Neural cell (in vitro differentiated cells): ENCODE measurements at regions not wholly inside any gene's neighbourhood (a gene's known extent, or its start where the extent isn't known, plus 50 kb on each side); places are given as distances from the start of the nearest gene placed in this dataset.

Source experiments
- H2AFZ ChIP-seq: fragments of 200-600, 300-800 bp; sonication (generic), shearing (Covaris generic); 2 replicates; pipeline ENCODE4 v1.6.0; 2014; ENCODE audit warnings: low read depth, mild to moderate bottlenecking, antibody characterized with exemption, low read length, moderate library complexity
- H3F3A ChIP-seq: fragments of 200-600 bp; shearing (Covaris generic); 2 replicates; pipeline ENCODE4 v1.6.1; 2016; ENCODE audit warnings: mild to moderate bottlenecking, moderate library complexity, mixed read lengths, antibody characterized with exemption, low read length; ENCODE audit not compliant: insufficient read depth, poor library complexity, severe bottlenecking
- H3K27ac ChIP-seq: fragments of 200-600, 300-800 bp; sonication (generic), shearing (Covaris generic); 2 replicates; pipeline ENCODE4 v1.5.1; 2014; ENCODE audit warnings: mild to moderate bottlenecking, low read length, moderate library complexity
- H3K27me3 ChIP-seq: fragments of 300-800, 200-600 bp; sonication (generic), shearing (Covaris generic); 2 replicates; pipeline ENCODE4 v1.6.0; 2014; ENCODE audit warnings: mild to moderate bottlenecking, low read depth, low read length, moderate library complexity; ENCODE audit not compliant: insufficient read depth
- H3K36me3 ChIP-seq: fragments of 300-800, 200-600 bp; sonication (generic), shearing (Covaris generic); 2 replicates; pipeline ENCODE4 v1.5.1; 2014; ENCODE audit warnings: mild to moderate bottlenecking, antibody characterized with exemption, low read length, moderate library complexity; ENCODE audit not compliant: insufficient read depth
- H3K4me2 ChIP-seq: fragments of 300-800, 200-600 bp; sonication (generic), shearing (Covaris generic); 2 replicates; pipeline ENCODE4 v1.6.0; 2014; ENCODE audit warnings: mild to moderate bottlenecking, low read length
- H3K4me3 ChIP-seq: fragments of 300-800, 200-600 bp; sonication (generic), shearing (Covaris generic); 2 replicates; pipeline ENCODE4 v1.5.1; 2014; ENCODE audit warnings: mild to moderate bottlenecking, low read length, moderate library complexity
- H3K79me2 ChIP-seq: fragments of 200-600 bp; shearing (Covaris generic); replicated peaks from 2 replicates; pipeline ENCODE4 v1.6.0; 2014; ENCODE audit warnings: mild to moderate bottlenecking, low read length, moderate library complexity; ENCODE audit not compliant: insufficient read depth
- H3K9ac ChIP-seq: fragments of 300-800, 200-600 bp; sonication (generic), shearing (Covaris generic); 2 replicates; pipeline ENCODE4 v1.6.1; 2016; ENCODE audit warnings: mild to moderate bottlenecking, low read length, mixed read lengths
- H3K9me2 ChIP-seq: fragments of 200-600 bp; shearing (Covaris generic); 2 replicates; pipeline ENCODE4 v1.6.1; 2016; ENCODE audit warnings: mild to moderate bottlenecking, low read length, mixed read lengths; ENCODE audit not compliant: insufficient read depth
- H3K9me3 ChIP-seq: fragments of 200-600, 300-800 bp; sonication (generic), shearing (Covaris generic); 2 replicates; pipeline ENCODE4 v1.6.1; 2016; ENCODE audit warnings: mild to moderate bottlenecking, mixed run types, low read length, moderate library complexity, mixed read lengths
- H4K20me1 ChIP-seq: fragments of 200-600 bp; shearing (Covaris generic); 2 replicates; pipeline ENCODE4 v1.6.1; 2016; ENCODE audit warnings: mild to moderate bottlenecking, mixed run types; ENCODE audit not compliant: insufficient read depth
- EP300 ChIP-seq: fragments of 450-650 bp; conservative IDR thresholded peaks from 2 replicates; pipeline ENCODE4 v1.6.1; 2014; ENCODE audit warnings: antibody characterized with exemption, mild to moderate bottlenecking, moderate library complexity; ENCODE audit not compliant: poor library complexity, severe bottlenecking
- EZH2 ChIP-seq: fragments of 200-600, 300-800 bp; shearing (Covaris generic), sonication (generic); IDR thresholded peaks from 2 replicates; pipeline ENCODE4 v1.6.1; 2014; ENCODE audit warnings: antibody characterized with exemption, low read length, borderline replicate concordance, mild to moderate bottlenecking; ENCODE audit not compliant: insufficient read depth, poor library complexity, severe bottlenecking
- MXI1 ChIP-seq: fragments of 450-650 bp; conservative IDR thresholded peaks from 2 replicates; pipeline ENCODE4 v1.6.1; 2014; ENCODE audit warnings: antibody characterized with exemption, mild to moderate bottlenecking; ENCODE audit not compliant: poor library complexity, severe bottlenecking
- POLR2AphosphoS5 ChIP-seq: IDR thresholded peaks from 2 replicates; pipeline ENCODE4 v1.6.1; 2012
- RAD21 ChIP-seq: fragments of 450-650 bp; conservative IDR thresholded peaks from 2 replicates; pipeline ENCODE4 v1.6.1; 2014; ENCODE audit warnings: antibody characterized with exemption, mild to moderate bottlenecking, moderate library complexity
- SMC3 ChIP-seq: fragments of 450-650 bp; conservative IDR thresholded peaks from 2 replicates; pipeline ENCODE4 v1.6.1; 2014; ENCODE audit warnings: antibody characterized with exemption, mild to moderate bottlenecking, moderate library complexity; ENCODE audit not compliant: poor library complexity
- TAF1 ChIP-seq: IDR thresholded peaks from 2 replicates; pipeline ENCODE4 v1.6.1; 2012; ENCODE audit warnings: low read depth
- TF ChIP-seq, protein P1 (sequence below): IDR thresholded peaks from 2 replicates; pipeline ENCODE4 v1.6.1; 2012; ENCODE audit warnings: borderline replicate concordance
- TF ChIP-seq, protein P2 (sequence below): fragments of 450-650 bp; IDR thresholded peaks from 2 replicates; pipeline ENCODE4 v1.5.1; 2014; ENCODE audit warnings: antibody characterized with exemption, mild to moderate bottlenecking, moderate library complexity; ENCODE audit not compliant: poor library complexity, severe bottlenecking

DNA sequence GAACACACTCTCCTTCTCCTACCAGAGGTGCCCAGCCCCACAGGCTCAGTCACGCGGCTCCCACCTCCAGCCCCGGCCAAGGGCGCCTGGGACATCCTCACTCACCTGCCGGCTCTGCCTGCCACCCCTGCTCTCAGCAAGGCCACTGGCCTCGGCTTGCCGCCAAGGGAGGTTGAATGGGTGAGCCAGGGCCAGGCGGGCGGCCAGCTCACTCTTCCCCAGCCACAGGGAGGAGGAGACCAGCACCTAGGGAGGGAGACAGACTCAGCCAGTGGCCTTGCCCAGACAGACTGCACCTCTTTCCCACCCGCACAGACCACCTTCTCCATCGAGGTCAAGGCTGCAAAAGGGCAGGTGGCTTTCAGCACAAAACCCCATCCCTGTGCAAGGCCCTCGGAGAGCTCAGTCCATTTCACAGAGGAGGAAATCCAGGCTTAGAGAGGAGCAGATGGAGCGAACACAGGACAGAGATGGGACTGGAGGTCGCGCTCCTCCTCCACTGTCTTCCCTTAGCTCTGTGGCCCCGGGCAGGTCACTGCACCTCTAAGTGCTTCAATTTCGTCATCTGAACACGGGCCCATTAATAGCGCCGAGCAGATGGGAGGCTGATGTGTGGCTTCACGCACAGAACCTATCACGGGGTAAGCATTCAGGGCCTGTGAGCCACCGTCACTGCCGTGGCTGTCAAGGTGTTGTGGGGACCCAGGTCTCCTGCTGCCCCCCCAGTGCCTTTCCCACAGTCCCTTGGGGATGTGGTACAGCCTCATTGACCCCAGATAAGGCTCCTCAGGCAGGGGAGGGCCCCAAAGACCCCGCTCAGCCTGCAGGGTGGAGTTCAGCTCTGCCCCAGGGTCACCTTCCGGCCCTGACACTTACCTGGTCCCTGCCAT lies 56.1 kb downstream of the RMI2 start:
- Histone ChIP-seq H3K4me2 (no peak overlapping the region), H3K27me3 (no peaks in the 10 kb centered on the region), H3K27ac (no peak overlapping the region)

DNA sequence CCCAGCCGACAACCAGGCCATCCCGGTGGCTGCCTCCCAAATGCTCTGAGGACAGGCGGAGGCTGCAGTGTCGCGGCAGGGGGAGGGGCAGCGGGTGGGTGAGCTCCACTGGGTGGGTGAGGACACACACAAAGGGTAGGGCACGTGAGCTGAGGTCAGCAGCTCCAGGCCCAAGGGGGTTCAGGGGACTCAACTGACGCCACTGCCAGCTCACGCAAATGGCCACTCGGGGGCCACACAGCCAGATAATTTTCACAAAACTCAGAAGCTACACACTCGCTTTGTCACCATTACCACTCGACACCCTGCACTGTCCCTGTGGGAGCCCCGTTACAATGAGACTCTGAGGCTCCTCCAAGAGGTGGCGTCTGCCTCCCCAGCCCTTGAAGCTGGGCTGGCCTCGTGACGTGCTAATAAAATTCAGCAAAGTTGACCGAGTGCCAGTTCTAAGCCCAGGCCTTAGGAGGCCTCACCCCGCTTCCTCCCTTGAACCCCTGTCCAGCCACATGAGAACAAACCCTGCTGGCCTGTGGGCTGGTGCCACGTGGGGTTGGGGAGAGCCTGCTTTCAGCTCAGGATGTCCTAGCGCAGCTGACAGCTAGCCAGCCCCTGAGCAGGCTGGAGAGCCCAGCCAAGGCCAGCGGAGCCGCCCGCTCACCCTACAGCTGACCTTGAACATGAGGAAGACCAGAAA lies 56.9 kb downstream of the RMI2 start:
- Histone ChIP-seq H4K20me1 (no peaks in the 10 kb centered on the region), H3K4me2 (no peak overlapping the region), H3K9me2 (no peaks in the 10 kb centered on the region), H3K27me3 (no peaks in the 10 kb centered on the region), H3K4me3 (no peak overlapping the region), H3K79me2 (no peaks in the 10 kb centered on the region), H3K36me3 (no peaks in the 10 kb centered on the region), H3F3A (no peaks in the 10 kb centered on the region), H3K9ac (no peak overlapping the region), H3K9me3 (no peaks in the 10 kb centered on the region), H2AFZ (no peak overlapping the region), H3K27ac (no peak overlapping the region)
- no peak for TF ChIP-seq SMC3
- TF ChIP-seq, protein P1, sequence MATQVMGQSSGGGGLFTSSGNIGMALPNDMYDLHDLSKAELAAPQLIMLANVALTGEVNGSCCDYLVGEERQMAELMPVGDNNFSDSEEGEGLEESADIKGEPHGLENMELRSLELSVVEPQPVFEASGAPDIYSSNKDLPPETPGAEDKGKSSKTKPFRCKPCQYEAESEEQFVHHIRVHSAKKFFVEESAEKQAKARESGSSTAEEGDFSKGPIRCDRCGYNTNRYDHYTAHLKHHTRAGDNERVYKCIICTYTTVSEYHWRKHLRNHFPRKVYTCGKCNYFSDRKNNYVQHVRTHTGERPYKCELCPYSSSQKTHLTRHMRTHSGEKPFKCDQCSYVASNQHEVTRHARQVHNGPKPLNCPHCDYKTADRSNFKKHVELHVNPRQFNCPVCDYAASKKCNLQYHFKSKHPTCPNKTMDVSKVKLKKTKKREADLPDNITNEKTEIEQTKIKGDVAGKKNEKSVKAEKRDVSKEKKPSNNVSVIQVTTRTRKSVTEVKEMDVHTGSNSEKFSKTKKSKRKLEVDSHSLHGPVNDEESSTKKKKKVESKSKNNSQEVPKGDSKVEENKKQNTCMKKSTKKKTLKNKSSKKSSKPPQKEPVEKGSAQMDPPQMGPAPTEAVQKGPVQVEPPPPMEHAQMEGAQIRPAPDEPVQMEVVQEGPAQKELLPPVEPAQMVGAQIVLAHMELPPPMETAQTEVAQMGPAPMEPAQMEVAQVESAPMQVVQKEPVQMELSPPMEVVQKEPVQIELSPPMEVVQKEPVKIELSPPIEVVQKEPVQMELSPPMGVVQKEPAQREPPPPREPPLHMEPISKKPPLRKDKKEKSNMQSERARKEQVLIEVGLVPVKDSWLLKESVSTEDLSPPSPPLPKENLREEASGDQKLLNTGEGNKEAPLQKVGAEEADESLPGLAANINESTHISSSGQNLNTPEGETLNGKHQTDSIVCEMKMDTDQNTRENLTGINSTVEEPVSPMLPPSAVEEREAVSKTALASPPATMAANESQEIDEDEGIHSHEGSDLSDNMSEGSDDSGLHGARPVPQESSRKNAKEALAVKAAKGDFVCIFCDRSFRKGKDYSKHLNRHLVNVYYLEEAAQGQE = no peak
- TF ChIP-seq, protein P2, sequence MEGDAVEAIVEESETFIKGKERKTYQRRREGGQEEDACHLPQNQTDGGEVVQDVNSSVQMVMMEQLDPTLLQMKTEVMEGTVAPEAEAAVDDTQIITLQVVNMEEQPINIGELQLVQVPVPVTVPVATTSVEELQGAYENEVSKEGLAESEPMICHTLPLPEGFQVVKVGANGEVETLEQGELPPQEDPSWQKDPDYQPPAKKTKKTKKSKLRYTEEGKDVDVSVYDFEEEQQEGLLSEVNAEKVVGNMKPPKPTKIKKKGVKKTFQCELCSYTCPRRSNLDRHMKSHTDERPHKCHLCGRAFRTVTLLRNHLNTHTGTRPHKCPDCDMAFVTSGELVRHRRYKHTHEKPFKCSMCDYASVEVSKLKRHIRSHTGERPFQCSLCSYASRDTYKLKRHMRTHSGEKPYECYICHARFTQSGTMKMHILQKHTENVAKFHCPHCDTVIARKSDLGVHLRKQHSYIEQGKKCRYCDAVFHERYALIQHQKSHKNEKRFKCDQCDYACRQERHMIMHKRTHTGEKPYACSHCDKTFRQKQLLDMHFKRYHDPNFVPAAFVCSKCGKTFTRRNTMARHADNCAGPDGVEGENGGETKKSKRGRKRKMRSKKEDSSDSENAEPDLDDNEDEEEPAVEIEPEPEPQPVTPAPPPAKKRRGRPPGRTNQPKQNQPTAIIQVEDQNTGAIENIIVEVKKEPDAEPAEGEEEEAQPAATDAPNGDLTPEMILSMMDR = no peak
- no peak for TF ChIP-seq TAF1
- no peak for TF ChIP-seq POLR2AphosphoS5
- TF ChIP-seq EZH2 = no peak
- TF ChIP-seq MXI1 = no peak
- TF ChIP-seq RAD21 = no peak

More for the DNA sequence above, 56.1 kb downstream of the RMI2 start:
- Histone ChIP-seq H4K20me1 (no peaks in the 10 kb centered on the region), H2AFZ (no peak overlapping the region), H3K36me3 (no peaks in the 10 kb centered on the region), H3K79me2 (no peaks in the 10 kb centered on the region), H3K9me3 (no peaks in the 10 kb centered on the region), H3F3A (no peaks in the 10 kb centered on the region), H3K4me3 (no peak overlapping the region), H3K9ac (no peak overlapping the region), H3K9me2 (no peaks in the 10 kb centered on the region)
- TF ChIP-seq EZH2 (no peak), POLR2AphosphoS5 (no peak), SMC3 (no peak), EP300 (no peak), RAD21 (no peak), TAF1 (no peak), MXI1 (no peak)
- TF ChIP-seq, protein P2 = no peak
- TF ChIP-seq, protein P1 = no peak
